Activated CD4-positive, CD25-positive, alpha-beta regulatory T cell treated with anti-CD3 and anti-CD28 coated beads, Interleukin-2, amount 50 U/mL, for 24 hours (primary cell): ENCODE measurements at regions not wholly inside any gene's neighbourhood (a gene's known extent, or its start where the extent isn't known, plus 50 kb on each side); places are given as distances from the start of the nearest gene placed in this dataset.

ENCODE experiments used
- ATAC-seq, 2 donors: fragments of 150-1000 bp; cut with Tn5 transposase; one replicate each; pipeline ENCODE4 v1.10.0; 2021; ENCODE audit warnings: mild to moderate bottlenecking in 1 of 2, moderate library complexity in 1 of 2

DNA sequence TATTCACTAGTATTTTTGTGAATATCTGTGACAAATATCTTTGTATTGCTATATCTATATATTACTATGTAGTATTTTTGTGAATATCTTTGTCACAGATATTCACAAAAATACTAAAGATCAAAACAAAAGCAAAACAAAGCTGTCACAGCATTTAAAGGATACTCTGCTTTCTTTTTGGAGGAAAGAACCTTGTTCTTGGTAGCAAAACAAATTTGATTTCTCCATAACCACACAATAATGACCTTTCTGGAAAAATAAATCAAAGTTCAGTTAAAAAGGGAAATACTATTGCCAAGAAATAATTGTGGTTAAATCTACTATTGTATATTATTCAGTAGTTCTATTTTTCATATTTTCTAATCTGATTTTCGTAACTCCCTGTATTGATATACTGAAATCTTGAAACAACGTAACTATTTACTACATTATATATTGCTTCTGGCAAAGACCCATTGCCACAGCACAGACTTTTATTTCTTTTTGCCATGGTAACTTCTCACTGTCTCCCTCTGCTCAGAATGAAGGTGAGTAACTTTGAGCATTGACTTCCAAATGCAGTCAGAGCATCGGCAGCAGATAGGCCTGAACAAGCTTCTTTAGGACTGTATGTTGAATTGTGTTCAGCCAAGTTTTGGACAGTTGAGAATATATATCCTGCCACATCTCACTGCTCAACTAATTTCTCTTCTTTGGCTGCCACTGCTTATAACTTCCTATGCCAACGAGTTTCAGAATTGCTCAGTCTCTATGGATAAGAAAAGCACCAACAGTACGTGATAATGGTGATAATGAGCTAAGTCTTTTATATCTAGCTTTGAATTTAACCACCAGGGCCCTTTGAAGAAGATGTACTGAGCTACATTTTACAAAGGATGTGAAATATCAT, 1097.2 kb upstream of the GJE1 start:
- ATAC-seq = no peak

DNA sequence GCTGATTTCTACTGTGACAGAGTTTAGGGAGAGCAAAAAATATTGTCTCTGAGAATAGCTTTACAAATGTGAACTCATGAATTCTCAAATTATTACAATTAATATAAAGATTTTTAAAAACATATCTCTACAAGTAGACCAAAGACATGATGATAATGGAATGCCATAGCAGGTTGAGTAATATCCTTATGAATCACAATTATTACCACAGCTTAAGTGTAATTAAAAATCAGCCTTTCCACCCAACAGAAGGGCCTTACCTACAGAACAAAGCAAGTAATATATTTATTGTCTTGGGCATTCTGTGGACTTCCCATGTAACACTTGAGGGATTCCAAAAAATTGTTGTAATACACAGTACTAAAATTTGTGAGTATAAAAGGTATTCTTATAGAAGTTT, 1099.6 kb upstream of the GJE1 start:
- no peak for ATAC-seq

DNA sequence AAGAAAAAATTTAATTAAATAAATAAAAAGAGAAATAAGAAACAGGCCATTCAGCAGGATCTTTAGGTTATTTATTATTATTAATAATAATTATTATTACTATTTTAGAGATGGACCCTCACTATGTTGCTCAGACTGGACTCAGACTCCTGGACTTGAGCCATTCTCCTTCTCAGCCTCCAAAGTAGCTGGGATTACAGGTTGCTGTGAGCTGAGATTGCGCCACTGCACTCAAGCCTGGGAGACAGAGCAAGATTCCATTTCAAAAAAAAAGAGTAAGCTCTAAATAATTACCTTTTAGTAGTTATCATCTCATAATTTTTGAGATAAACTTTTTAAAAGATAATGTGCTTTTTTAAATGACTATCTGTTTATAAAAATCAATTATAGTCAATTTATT, 1102.8 kb upstream of the GJE1 start:
- ATAC-seq = no peak

DNA sequence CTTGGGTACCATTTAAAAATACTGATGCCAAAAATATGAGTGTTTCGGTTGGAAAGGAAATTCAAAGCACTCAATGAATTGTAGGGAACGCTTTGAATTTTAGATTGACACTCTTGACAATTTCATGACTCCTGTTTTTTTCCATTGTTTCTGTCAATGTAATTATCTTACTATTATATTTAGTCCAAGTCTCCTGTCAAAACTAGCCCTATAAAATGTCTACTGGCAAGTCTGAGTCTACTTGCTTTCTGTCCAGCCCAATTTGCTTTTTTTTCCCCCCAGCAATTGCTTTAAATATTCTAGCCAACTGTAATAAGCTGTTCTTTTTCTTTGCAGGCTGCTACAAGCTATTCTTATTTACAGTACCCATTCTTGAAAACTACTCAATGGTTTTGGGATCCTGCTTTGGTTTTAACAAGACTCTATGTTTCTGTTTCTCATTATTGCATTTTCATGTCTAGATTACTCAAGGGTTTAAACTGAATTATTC, 1103.9 kb upstream of the GJE1 start:
- ATAC-seq = no peak

DNA sequence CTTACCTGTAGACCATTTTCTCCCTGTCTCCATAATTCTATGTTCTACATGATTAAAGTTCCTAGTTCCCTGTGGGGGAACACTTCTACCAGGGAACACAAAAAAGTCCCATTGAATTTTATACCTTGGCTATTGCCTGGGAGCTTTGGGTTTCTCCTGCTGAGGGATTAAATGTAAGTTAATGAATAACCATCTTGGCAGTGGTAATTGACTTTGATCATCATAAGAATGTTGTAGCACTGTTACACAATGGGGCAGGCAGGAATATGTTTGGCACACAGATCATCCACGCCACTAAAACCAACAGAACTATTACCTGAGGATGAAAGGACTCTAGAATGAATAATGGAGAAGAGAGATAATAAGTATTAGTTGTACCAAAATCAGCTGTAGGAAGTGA, 1106.2 kb upstream of the GJE1 start:
- no peak for ATAC-seq

DNA sequence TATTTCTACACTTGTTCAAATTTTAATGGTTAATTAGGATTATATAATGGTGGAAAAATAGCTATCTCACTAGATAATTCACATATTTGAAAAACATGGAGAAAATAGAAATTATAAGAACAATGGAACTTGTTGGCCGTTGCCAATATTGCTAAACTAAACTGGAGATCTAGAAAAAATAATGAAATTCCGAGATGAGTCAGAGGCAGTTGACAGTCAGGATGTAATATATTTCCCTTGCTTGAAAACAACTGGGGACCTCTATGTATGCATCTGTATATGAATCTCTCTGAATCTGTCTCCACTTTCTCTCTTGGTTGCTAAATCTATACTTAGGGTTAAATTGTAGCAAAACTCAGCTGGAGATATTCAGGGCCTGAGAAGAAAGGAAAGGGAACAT, 1108.2 kb upstream of the GJE1 start:
- ATAC-seq = no peak

DNA sequence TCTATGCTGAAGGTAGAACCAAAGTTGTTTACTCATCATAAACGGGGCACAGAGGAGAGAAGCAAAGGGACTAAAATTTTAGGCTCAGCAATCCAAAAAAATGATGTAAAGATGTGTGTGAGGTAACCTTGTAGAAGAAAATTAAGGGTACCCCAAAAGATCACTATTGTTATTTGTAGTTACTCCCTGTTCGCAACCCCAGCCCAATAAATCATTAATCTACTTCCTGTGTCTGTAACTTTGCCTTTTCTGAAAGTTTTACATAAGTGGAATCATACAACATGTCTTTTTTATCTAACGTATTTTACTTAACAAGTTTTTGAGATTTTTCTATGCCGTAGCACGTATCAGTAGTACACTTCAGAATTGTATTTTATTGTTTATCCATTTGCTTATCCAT, 1114.8 kb upstream of the GJE1 start:
- ATAC-seq = no peak

DNA sequence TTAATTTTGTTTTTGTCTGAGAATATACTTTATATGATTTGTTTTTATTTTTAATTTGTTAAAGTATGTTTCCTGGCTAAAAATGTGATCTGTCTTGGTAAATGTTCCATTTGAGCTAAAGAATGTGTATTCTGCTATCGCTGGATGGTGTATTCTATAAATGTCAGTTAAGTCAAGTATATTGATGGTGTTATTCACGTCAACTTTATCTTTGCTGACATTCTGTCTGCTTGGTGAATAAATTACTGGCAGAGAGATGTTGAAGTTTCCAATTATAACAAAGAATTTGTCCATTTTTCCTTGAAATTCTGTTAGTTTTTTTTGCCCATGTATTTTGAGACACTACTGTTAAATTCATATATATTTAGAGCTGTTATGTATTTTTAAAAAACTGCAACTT, 1131.8 kb upstream of the GJE1 start:
- ATAC-seq = no peak

DNA sequence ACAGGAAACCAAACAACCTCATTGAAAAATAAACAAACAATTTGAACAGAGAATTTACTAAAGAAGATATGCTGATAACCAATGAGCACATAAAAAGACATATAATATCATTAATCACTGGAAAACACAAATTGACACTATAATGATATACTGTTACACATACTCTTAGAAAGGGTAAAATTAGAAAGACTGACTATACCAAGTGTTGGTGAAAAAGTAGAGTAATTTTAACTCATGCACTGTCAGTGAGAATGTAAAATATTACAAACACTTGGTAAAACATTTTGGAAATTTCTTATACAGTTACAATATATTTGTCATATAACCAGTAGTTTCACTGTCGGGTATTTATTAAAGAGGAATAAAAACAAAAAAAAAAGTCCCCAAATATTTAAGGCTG, 1139.2 kb upstream of the GJE1 start:
- ATAC-seq = no peak

DNA sequence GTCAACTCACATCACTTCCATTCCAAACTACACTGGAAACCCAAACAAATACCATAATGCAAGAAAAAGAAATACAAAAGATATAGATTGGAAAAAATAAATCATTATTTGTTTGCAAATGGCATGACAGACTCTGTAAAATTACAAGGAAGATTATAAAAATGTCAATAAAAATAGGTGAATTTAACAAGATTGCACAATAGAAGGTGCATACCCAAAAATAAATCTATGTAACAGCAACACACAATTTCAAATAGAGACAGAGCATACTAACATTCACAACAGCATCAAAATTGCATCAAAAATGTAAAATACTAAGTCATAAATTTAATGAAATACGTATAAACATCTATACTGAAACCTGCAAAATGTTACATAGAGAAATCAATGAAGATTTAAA, 1140.0 kb upstream of the GJE1 start:
- no peak for ATAC-seq

DNA sequence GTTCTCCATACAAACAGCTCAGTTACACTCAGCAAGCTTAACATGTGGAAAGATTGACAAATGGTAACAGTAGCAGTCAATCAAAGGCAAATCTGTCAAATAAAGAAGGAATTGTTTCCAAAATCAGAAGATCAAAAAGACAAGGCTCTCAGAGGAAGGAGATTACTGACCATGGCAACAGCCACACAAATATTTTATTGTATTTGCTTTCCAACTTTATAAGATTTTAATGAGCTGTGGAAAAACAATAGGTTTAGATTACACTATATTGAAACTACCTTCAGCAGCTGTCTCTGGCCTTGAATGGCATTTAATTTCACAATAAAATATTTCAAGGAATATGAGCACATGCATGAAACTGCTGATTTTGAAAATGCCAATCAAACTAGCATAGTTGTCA, 1143.9 kb upstream of the GJE1 start:
- no peak for ATAC-seq

DNA sequence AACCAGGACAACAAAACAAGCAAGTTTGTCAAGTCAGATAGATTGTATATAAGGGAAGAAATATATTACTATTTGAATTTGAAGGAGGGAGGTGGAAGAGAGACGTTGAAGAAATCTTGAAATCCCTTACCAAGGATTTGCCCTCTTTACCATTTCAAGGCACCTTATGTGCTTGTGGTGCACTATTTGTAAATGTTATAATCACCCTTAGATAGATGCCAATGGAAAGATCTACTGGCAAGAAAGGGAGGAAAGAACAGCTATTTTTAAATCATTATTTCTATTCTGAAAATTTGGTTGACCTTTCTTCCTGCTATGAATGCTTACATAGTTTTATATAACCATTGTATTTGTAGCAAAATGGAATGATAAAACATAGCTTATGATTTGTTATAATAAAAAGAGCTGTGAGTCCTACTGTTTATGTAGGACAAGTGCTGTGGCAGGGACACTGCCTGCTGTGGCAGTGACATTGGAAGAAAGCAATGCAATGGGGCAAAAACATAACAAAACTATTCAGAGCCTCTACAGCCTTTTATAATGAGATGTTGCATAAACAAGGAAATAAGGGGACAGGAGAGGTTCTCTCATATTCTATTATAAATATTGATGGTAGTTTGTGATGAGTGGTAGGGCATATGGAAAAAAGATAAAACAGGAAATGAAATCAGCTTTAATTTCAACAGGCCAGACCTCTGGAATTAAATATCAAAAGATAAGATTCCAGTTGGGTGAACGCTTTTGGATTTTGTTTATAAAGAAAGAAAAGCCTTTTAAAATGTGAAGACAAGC, 1145.2 kb upstream of the GJE1 start:
- no peak for ATAC-seq

DNA sequence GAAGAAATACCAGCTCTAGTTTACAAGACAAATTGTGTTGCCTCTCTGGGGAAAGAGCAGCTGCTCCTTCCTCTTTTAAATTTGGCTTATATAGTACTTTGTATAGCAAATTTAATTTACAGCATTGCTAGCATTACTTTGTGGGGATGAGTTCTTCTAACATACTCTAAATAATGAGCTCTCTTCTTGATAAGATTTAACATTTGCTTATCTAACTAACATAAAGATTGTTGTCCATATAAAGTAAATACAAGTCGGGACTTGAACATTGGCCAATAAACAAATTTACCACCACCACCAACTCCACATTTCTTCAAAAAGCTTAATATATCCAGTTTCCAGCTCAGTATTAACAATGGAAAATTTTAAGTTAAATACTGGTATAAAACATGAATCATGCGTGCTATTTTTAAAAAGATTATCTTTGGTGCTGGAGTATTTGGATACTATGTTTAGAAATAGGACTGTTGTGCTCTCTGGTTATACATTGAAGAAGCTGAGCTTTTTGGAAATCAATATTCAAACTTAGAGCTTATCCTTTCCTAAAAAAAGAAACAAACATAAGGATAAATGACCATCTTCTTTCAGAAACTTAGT, 1146.9 kb upstream of the GJE1 start:
- ATAC-seq = no peak

DNA sequence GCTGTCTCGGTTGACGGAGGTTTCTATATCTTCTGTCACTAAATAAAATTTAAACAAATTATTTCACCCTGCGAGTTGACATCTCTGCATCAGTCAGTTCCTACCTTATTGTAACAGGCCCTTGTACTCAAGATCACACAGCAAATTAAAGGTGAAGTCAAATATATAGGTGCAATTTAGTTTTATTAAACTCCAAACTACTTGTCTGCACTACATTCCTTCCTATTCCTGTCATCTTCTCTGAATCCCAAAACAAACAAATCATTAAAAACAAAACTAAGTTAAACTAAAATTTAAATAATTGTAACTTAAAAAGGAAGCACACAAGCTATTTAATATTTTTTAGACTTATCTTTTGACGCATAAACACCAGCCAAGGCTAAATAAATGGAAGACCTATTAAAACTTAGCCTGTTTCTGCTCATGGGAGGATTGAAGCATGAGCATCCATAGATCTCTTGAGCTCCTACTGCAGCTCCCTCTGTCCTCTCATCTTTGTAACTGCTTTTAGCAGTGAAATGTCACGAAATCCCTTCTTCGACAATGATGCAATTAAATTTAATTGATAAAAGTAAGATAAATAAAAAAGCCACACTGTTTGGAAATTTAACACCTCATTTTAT, 1152.3 kb upstream of the GJE1 start:
- ATAC-seq = no peak

DNA sequence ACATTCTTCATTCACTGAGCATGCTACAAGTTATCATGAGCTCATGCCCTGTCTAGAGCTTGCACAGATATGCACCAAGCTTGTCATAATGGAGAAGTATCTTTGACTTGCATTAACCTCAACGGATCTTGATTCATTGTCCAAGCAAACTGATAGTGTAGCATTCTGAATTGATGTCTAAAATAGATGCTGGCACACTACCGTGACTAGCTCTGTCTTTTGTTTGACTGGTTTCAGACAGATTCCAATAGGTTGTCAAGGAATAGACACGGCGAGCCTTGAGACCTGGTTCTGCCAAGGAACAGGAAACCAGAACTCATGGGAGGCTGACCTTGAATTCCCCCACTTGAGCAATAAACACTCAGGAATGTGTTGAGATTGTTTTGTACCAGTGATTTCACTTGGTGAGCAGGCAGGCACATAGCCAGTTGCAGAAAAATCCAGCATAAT, 1153.1 kb upstream of the GJE1 start:
- ATAC-seq = no peak

DNA sequence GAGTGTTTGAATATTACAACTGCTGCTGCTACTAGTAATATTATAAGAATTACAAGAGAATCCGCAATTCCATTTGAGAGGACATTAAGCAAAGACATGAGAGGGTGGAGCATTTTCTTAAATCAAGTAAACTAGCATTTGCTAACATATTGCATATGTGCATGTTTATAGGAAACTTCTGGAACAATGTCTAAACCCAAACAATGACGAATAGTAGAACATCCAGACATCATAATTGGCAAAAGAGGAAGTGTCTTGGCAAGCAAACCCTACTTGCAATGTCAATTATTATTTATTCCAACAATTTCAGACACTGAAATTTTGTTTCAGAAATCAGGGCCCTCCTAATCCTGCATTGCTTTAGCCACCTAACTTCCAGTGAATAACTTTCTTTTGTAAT, 1155.3 kb upstream of the GJE1 start:
- ATAC-seq = no peak

DNA sequence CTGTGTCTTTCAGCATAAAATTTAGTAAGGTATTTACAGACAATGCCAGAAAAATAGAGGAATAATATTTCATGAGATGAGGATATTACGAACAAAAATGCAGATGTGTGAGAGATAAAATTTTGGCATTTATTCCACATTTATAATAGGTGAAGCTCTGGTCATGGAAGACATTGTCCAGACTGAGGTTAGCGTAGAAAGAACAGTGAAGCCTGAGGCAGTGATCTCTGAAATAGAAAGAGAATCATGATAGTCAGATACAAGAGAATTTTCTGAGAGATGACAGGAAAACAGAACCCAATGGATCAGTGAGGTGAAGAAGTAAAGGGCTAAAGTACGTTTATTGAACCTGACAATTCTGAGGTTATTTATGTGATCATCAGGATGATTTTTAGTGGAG, 1155.9 kb upstream of the GJE1 start:
- ATAC-seq = no peak

DNA sequence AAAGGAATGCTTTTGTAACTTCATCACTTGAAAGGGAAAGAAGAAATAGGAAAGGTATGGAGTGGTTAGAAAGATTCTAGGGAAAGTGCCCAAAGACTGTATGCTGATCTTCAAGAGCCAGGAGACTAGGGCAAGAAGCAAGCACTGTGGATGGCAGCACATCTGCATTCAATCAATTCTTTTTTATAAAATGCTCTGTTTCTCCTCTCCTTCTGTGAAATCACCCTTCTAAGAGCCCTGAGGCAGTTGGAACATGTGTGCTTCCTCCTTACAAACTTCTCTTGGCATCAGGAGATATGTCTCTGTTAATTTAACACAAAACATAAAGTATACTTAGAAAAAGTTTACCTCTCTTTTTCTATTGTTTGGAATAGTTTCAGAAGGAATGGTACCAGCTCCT, 1162.2 kb upstream of the GJE1 start:
- no peak for ATAC-seq

DNA sequence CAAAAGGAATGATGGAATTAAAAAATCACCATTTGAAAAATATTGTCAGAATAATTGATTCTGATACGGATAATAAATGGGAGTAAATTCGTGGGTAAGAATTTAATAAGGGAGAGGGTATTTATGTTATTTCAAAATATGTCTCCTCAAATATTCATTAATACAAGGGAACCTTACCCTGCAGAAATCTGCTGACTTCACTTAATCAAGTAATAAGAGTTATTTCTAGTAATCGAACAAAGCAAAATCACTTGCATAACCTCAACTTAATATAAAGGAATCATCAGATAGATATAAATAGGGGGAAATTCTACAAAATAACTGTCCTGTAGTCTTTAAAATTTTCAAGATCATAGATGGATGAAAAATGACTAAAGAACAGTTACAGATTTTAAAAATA, 1164.7 kb upstream of the GJE1 start:
- no peak for ATAC-seq

DNA sequence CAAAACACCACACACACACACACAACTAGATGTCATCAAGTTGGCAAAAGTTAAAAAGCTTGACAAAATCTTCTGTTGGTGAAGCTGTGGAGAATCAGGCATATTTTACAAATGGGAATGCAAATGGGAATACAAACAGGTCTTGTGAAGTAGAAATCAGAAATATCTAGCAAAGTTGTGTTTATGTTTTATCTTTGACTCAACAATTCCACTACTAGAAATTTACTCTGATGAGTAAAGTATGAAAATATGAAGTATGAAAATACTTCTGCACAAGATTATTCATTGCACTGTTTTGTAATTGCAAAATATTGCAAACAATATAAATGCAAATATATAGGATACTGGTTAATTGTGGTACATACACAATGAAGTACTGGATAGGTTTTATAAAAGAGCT, 1166.0 kb upstream of the GJE1 start:
- ATAC-seq = no peak

DNA sequence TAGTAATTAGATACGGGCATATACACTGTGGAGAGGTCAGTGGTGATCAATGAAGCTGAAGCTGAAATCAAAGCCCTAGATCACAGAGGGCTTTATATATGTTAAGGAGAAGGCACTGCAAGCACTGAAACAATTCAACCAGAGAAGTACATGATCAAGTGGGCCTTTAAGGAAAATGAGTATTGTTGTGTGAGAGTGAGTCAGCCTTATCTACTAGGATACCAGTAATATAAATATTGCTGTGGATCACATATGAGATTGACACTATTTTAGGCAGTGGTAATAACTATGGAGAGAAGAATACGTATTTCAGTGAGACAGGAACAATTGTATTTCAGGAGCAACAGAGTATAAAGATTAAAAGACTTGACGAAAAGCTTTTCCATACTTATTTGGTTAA, 1172.2 kb upstream of the GJE1 start:
- no peak for ATAC-seq

DNA sequence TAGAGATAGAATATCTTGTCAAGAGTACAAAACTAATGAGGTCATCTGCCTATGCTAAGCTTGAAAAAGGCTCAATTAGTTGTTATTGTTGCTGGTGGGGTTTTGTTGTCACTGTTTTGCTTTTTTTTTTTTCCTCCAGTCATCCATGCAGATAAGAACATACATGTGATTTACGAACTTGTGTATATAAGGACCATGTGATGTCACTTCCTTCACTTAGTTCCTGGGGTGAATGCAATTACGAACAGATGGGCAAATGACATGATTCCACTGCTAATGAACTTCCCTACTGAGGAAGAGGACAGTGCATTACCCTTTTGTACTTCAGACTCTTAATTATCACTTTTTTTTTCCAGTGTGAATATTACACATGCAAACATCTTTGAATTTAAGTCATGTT, 1175.3 kb upstream of the GJE1 start:
- ATAC-seq = no peak
